Hepatocyte (in vitro differentiated cells): ENCODE measurements at regions not wholly inside any gene's neighbourhood (a gene's known extent, or its start where the extent isn't known, plus 50 kb on each side); places are given as distances from the start of the nearest gene placed in this dataset.

Source experiments
- DNase-seq: peaks from one replicate; pipeline ENCODE4 v3.0.0-alpha.2; 2016; ENCODE audit warnings: low spot score
- H2AFZ ChIP-seq: fragments of 200-600 bp; sonication (generic); 2 replicates; pipeline ENCODE4 v1.6.0; 2016; ENCODE audit warnings: antibody characterized with exemption, mild to moderate bottlenecking
- H3K27ac ChIP-seq: fragments of 200-600 bp; sonication (generic); 2 replicates; pipeline ENCODE4 v1.5.1; 2016; ENCODE audit warnings: mild to moderate bottlenecking
- H3K27me3 ChIP-seq: fragments of 200-600 bp; sonication (generic); 2 replicates; pipeline ENCODE4 v1.6.1; 2016
- H3K36me3 ChIP-seq: fragments of 200-600 bp; sonication (generic); replicated peaks from 2 replicates; pipeline ENCODE4 v1.5.1; 2016; ENCODE audit warnings: low read depth; ENCODE audit not compliant: insufficient read depth
- H3K4me1 ChIP-seq: fragments of 200-600 bp; sonication (generic); 2 replicates; pipeline ENCODE4 v1.5.1; 2016; ENCODE audit warnings: mild to moderate bottlenecking, moderate library complexity; ENCODE audit not compliant: insufficient read depth
- H3K4me2 ChIP-seq: fragments of 200-600 bp; sonication (generic); 2 replicates; pipeline ENCODE4 v1.6.0; 2016
- H3K4me3 ChIP-seq: fragments of 200-600 bp; sonication (generic); 2 replicates; pipeline ENCODE4 v1.5.1; 2016; ENCODE audit warnings: mild to moderate bottlenecking
- H3K79me2 ChIP-seq: fragments of 200-600 bp; sonication (generic); 2 replicates; pipeline ENCODE4 v1.6.0; 2017; ENCODE audit warnings: mild to moderate bottlenecking
- H3K9me2 ChIP-seq: fragments of 200-600 bp; sonication (generic); replicated peaks from 2 replicates; pipeline ENCODE4 v1.6.0; 2017; ENCODE audit warnings: mild to moderate bottlenecking; ENCODE audit not compliant: insufficient read depth
- H3K9me3 ChIP-seq: fragments of 200-600 bp; sonication (generic); 2 replicates; pipeline ENCODE4 v1.5.1; 2016; ENCODE audit warnings: low read depth, mild to moderate bottlenecking
- H4K20me1 ChIP-seq: fragments of 200-600 bp; sonication (generic); 2 replicates; pipeline ENCODE4 v1.6.0; 2016; ENCODE audit warnings: mild to moderate bottlenecking; ENCODE audit not compliant: insufficient read depth, poor library complexity, severe bottlenecking
- CTCF ChIP-seq: fragments of 200-600 bp; sonication (generic); IDR thresholded peaks from 2 replicates; pipeline ENCODE4 v1.5.1; 2016; ENCODE audit warnings: antibody characterized with exemption, mild to moderate bottlenecking; ENCODE audit not compliant: poor library complexity
- EZH2 ChIP-seq: fragments of 200-600 bp; sonication (generic); IDR thresholded peaks from 2 replicates; pipeline ENCODE4 v1.6.1; 2016; ENCODE audit warnings: antibody characterized with exemption, mild to moderate bottlenecking, borderline replicate concordance
- EZH2phosphoT487 ChIP-seq: fragments of 200-600 bp; sonication (generic); IDR thresholded peaks from one replicate; pipeline ENCODE4 v1.6.1; 2018; ENCODE audit warnings: antibody characterized with exemption, mild to moderate bottlenecking, low read depth, moderate library complexity; ENCODE audit not compliant: unreplicated experiment, severe bottlenecking
- WGBS: methylation state at CpG from one replicate; pipeline ENCODE4 v1.1.6; 2016; ENCODE audit warnings: low lambda C conversion rate; ENCODE audit errors: missing lambda C conversion rate; 5-methylcytosine and 5-hydroxymethylcytosine counted together

GRCh38 chr5:87105577-87105976 lies 162.1 kb upstream of the RASA1 start:
- H3K27me3 ChIP-seq: no peaks in the 10 kb centered on the region
- no peaks in the 10 kb centered on the region for H3K79me2 ChIP-seq
- WGBS: 50% methylated on average over 2 of the region's 2 CpGs
- H4K20me1 ChIP-seq: no peaks in the 10 kb centered on the region
- no peak overlapping the region for H3K4me2 ChIP-seq
- DNase-seq: no peak
- TF ChIP-seq EZH2: no peak
- no peak for TF ChIP-seq EZH2phosphoT487
- no peak for TF ChIP-seq CTCF
- H3K36me3 ChIP-seq: no peaks in the 10 kb centered on the region
- no peak overlapping the region for H3K4me3 ChIP-seq
- no peak overlapping the region for H2AFZ ChIP-seq
- no peaks in the 10 kb centered on the region for H3K4me1 ChIP-seq
- no peaks in the 10 kb centered on the region for H3K9me2 ChIP-seq
- H3K27ac ChIP-seq: no peak overlapping the region
- H3K9me3 ChIP-seq: no peaks in the 10 kb centered on the region

DNA sequence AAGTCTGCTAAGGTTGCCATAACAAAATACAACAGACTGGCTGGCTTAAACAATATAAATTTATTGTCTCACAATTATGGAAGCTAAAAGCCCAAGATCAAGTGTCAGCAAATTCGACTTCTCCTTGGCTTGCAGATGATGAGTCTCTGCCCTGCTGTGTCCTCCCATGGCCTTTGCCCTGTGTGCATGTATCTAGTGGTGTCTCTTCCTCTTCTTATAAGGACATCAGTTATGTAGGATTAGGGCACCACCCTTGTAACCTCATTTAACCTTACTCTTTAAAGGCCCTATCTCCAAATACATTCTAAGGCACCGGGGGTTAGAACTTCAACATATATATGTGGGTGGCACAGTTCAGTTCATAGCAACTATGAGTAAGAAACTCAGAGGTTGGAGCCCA lies 157.9 kb upstream of the RASA1 start:
- H3K9me3 ChIP-seq: no peaks in the 10 kb centered on the region
- H4K20me1 ChIP-seq: no peaks in the 10 kb centered on the region
- H2AFZ ChIP-seq: no peak overlapping the region
- H3K4me3 ChIP-seq: no peak overlapping the region
- no peaks in the 10 kb centered on the region for H3K9me2 ChIP-seq
- no peaks in the 10 kb centered on the region for H3K79me2 ChIP-seq
- no peaks in the 10 kb centered on the region for H3K27me3 ChIP-seq
- H3K36me3 ChIP-seq: no peaks in the 10 kb centered on the region
- TF ChIP-seq EZH2phosphoT487: no peak
- no peak for TF ChIP-seq CTCF
- TF ChIP-seq EZH2: no peak
- H3K4me1 ChIP-seq: no peaks in the 10 kb centered on the region
- 90% methylated on average over 2 of the region's 2 CpGs for WGBS
- no peak overlapping the region for H3K27ac ChIP-seq
- no peak for DNase-seq
- H3K4me2 ChIP-seq: no peak overlapping the region

DNA sequence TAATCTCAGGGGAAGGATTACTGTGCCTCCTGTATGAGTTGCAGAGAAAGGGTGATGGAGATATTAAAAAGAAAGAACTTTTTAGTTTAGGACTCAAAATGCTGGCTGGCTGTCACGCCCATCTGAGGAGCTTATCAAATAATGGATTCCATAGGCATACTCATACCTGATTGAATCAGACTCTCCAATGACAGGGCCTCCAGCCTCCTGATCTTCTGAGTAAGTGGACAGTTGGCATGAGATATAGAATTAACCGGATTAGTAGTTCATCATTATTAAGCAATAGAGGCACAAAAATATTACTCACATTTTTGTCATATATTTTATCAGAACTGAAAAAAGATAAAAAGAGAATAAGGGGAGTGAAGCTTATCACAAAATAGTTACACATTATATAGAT lies 157.0 kb upstream of the RASA1 start:
- no peak overlapping the region for H3K27ac ChIP-seq
- TF ChIP-seq EZH2 (no peak), CTCF (no peak), EZH2phosphoT487 (no peak)
- no peak overlapping the region for H3K4me2 ChIP-seq
- no peaks in the 10 kb centered on the region for H3K4me1 ChIP-seq
- DNase-seq: no peak
- H3K9me3 ChIP-seq: no peaks in the 10 kb centered on the region
- no peak overlapping the region for H2AFZ ChIP-seq
- no peaks in the 10 kb centered on the region for H3K36me3 ChIP-seq
- WGBS: 98% methylated on average over 2 of the region's 2 CpGs
- no peak overlapping the region for H3K4me3 ChIP-seq
- H3K79me2 ChIP-seq: no peaks in the 10 kb centered on the region
- H4K20me1 ChIP-seq: no peaks in the 10 kb centered on the region
- H3K27me3 ChIP-seq: no peaks in the 10 kb centered on the region
- H3K9me2 ChIP-seq: no peaks in the 10 kb centered on the region

DNA sequence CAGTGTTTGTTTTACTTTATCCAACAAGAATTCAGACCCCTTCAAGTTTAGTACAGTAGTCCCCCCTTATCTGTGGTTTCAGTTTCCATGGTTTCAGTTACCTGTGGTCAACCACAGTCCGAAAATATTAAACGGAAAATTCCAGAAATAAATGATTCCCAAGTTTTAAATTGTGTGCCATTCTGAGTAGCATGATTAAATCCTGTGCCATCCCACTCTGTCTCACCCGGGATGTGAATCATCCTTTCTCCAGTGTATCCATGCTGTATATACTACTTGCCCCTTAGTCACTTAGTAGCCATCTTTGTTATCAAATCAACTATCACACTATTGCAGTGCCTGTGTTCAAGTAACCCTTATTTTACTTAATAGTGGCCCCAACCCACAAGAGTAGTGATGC lies 153.8 kb upstream of the RASA1 start:
- TF ChIP-seq EZH2 (no peak), EZH2phosphoT487 (no peak), CTCF (no peak)
- no peak overlapping the region for H3K27ac ChIP-seq
- no peaks in the 10 kb centered on the region for H4K20me1 ChIP-seq
- H3K36me3 ChIP-seq: no peaks in the 10 kb centered on the region
- H3K9me2 ChIP-seq: no peaks in the 10 kb centered on the region
- H3K27me3 ChIP-seq: no peaks in the 10 kb centered on the region
- no peaks in the 10 kb centered on the region for H3K9me3 ChIP-seq
- no peak overlapping the region for H3K4me2 ChIP-seq
- no peak for DNase-seq
- no peaks in the 10 kb centered on the region for H3K79me2 ChIP-seq
- no peak overlapping the region for H2AFZ ChIP-seq
- no peak overlapping the region for H3K4me3 ChIP-seq
- 86% methylated on average over 3 of the region's 3 CpGs for WGBS
- no peaks in the 10 kb centered on the region for H3K4me1 ChIP-seq
